ENCODE measurements at regions not wholly inside any gene's neighbourhood (a gene's known extent, or its start where the extent isn't known, plus 50 kb on each side); places are given as distances from the start of the nearest gene placed in this dataset.
"Not testable (repeated sequence)": the region's sequence is repeated elsewhere in the genome, so short reads cannot be mapped to it uniquely, and the experiment has no call there.

DNA sequence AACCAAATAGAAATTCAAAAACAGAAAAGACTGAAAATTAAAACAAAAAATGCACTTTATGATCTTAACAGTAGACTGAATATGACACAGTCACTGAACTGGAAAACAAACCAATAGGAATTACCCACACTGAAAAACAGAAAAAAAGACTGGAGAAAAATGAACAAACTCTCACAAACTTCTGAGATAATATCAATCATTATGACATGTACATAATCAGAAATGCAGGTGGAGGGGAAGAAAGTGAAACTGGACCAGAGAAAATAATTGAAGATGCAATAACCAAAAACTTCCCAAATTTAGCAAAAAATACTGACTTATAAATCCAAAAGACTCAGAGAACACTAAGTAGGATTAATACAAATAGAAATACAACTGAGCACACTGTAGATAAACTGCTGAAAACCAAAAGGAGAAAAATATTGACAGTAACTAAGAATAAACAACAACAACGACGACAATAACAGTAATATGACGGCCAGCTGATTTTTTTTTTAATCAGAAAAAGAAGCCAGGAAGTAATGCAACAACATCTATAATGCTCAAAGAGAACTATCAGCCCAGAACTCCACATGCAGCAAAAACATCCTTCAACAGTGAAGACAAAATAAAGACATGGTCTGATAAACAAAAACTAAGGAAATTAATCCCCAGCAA is 108.1 kb downstream of the ZFAND4 start:
- H3K36me3 Mint-ChIP-seq (ENCODE audit: low read depth): no peaks in the 10 kb centered on the region
- H3K4me1 Mint-ChIP-seq: peaks cover 32% of the 10 kb centered on the region
- H3K4me3 Mint-ChIP-seq: no peak overlapping the region
- H3K27ac Mint-ChIP-seq: peak overlapping the region; percentile 53
- no peaks in the 10 kb centered on the region for H3K9me3 ChIP-seq (ENCODE audit: control insufficient read depth, low read length, poor library complexity, severe bottlenecking)
- no peak for ATAC-seq
- no peaks in the 10 kb centered on the region for H3K27me3 Mint-ChIP-seq
- DNase-seq: no peak

DNA sequence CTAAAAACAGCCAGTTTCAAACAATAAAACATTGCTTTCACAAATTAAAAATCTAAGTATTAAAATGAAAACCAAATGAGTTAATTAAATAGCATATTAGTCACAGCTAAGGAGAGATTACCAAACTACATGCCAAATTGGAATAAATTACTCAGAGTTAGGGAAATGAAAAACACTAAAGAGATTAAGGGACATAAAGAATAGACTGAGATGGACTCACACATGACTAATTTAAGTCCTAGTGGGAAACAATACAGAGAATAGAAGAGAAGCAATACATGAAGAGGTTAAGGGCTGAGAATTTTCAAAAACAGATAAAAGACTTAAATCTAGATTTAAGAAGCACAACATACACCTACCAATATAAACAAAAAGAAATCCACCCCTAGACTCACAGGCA is 110.6 kb downstream of the ZFAND4 start:
- Mint-ChIP-seq H3K27me3 (no peaks in the 10 kb centered on the region), H3K4me1 (peaks cover 38% of the 10 kb centered on the region), H3K27ac (peak overlapping the region; percentile 29), H3K36me3 (ENCODE audit: low read depth) (peaks cover 2% of the 10 kb centered on the region), H3K4me3 (no peak overlapping the region)
- ATAC-seq (no peak), DNase-seq (no peak)
- H3K9me3 ChIP-seq (ENCODE audit: control insufficient read depth, low read length, poor library complexity, severe bottlenecking): no peaks in the 10 kb centered on the region

DNA sequence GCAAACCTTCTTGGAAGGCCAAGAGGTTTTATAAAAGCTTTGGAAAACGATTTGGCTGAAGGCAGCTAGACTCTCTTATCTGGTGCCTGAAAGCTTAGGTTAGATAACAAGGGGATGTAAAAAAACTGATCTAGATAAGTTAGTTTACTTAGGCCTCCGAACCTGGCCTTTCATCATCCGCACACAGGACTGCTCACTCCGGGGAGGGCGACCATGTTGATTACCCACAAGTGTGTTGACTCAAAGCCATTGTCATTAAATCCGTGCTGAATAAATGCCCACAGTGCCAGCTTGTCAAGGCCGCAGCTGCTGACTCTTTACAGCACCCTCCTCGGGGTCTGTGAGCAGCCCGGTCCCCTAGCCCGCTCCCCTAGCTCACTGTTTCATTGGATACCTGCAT is 112.3 kb downstream of the ZFAND4 start:
- DNase-seq (no peak), ATAC-seq (no peak)
- Mint-ChIP-seq H3K36me3 (ENCODE audit: low read depth) (peaks cover 2% of the 10 kb centered on the region), H3K4me3 (no peak overlapping the region), H3K27ac (no peak overlapping the region), H3K4me1 (peaks cover 34% of the 10 kb centered on the region), H3K27me3 (no peaks in the 10 kb centered on the region)
- no peaks in the 10 kb centered on the region for H3K9me3 ChIP-seq (ENCODE audit: control insufficient read depth, low read length, poor library complexity, severe bottlenecking)

DNA sequence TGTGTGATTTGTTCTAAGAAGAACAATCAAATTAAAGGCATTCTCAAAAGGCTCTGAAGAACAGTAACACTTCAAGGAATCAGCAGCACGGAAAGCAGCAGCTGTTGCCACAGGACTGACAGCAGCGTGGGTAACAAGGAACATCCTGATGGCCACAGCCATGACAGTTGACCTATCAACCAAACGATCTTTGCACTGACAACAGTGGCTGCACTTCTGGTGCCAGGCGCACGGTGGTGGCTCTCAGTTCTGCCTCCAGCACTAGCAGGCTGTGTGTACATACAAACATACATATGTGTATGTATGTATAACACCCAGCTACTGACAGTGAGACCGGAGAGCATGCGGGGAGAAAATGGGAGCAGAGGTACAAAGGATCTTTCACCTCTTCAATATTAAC is 114.1 kb downstream of the ZFAND4 start:
- H3K27ac Mint-ChIP-seq: peak overlapping the region; percentile 47
- no peak for DNase-seq

DNA sequence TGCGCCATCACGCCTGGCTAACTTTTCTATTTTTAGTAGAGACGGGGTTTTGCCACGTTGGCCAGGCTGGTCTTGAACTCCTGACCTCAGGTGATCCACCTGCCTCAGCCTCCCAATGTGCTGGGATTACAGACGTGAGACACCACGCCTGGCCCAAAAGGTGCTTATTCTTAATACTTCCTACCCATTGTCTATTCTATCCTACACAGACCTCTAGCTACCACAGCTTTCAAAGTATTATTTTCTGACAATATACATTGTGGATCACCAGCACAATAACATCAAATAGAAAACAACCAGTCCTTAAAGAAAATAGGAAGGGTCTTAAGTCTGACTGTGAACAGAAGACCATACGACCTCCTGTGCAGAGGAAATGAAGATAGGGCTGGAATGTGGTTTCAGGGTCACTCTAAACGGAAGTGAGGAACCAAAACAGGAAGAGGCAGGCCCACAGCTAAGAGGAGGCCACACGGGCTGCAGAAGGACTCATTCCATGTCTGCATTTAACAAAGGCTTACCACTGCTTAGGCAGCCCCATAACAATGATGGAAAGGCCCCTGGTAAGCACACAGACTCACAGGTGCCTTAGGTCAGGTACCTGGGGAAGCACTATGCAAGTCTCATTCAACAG is 115.2 kb downstream of the ZFAND4 start:
- peaks cover 2% of the 10 kb centered on the region for H3K36me3 Mint-ChIP-seq (ENCODE audit: low read depth)
- H3K4me3 Mint-ChIP-seq: peak overlapping the region; percentile 58
- H3K9me3 ChIP-seq (ENCODE audit: control insufficient read depth, low read length, poor library complexity, severe bottlenecking): no peaks in the 10 kb centered on the region
- H3K27ac Mint-ChIP-seq: peak overlapping the region; percentile 37
- ATAC-seq: peak; percentile 62
- H3K27me3 Mint-ChIP-seq: no peaks in the 10 kb centered on the region
- DNase-seq: no peak
- H3K4me1 Mint-ChIP-seq: peaks cover 28% of the 10 kb centered on the region

More for the DNA sequence above, 114.1 kb downstream of the ZFAND4 start:
- no peaks in the 10 kb centered on the region for H3K9me3 ChIP-seq (ENCODE audit: control insufficient read depth, low read length, poor library complexity, severe bottlenecking)
- Mint-ChIP-seq H3K4me1 (peaks cover 25% of the 10 kb centered on the region), H3K4me3 (peak overlapping the region; percentile 7), H3K36me3 (ENCODE audit: low read depth) (peaks cover 2% of the 10 kb centered on the region), H3K27me3 (no peaks in the 10 kb centered on the region)
- ATAC-seq: no peak

DNA sequence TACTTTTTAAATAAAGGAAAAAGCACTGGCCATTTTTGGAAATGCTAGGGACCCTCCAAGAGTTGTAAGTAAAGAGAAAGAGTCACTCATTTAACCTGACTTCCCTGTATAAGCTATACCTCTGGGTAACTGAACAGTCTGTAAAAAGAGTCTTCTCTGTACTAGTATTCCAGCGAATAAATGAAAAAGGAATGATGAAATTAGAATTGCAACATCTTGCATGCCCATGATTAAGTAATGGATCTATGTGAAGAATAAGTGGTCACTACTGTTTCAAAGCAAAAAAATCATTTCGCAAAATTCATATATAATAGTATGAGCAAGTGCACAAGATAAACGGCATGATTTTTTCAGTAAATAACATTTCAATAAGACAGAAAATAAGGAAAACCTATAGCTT is 116.8 kb downstream of the ZFAND4 start:
- ATAC-seq (no peak), DNase-seq (no peak)
- no peaks in the 10 kb centered on the region for H3K9me3 ChIP-seq (ENCODE audit: control insufficient read depth, low read length, poor library complexity, severe bottlenecking)
- Mint-ChIP-seq H3K27me3 (no peaks in the 10 kb centered on the region), H3K27ac (no peak overlapping the region), H3K36me3 (ENCODE audit: low read depth) (peaks cover 2% of the 10 kb centered on the region), H3K4me1 (peaks cover 26% of the 10 kb centered on the region), H3K4me3 (no peak overlapping the region)

DNA sequence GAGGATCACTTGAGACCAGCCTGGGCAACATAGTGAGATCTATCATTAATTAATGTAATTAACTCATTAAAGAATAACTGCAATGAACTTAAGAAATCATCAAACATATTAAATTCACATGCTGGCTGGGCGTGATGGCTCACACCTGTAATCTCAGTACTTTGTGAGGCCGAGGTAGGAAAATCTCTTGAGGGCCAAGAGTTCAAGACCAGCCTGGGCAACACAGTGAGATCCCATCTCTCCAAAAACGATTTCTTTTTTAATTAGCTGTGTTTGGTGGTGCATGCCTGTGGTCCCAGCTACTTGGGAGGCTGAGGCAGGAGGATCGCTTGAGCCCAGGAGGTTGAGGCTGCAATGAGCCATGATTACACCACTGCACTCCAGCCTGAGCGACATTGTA is 117.2 kb downstream of the ZFAND4 start:
- H3K27me3 Mint-ChIP-seq; H3K27ac Mint-ChIP-seq; H3K36me3 Mint-ChIP-seq (ENCODE audit: low read depth); H3K4me3 Mint-ChIP-seq; DNase-seq; H3K9me3 ChIP-seq (ENCODE audit: control insufficient read depth, low read length, poor library complexity, severe bottlenecking); ATAC-seq: not testable (repeated sequence)
- peaks cover 31% of the 10 kb centered on the region for H3K4me1 Mint-ChIP-seq

DNA sequence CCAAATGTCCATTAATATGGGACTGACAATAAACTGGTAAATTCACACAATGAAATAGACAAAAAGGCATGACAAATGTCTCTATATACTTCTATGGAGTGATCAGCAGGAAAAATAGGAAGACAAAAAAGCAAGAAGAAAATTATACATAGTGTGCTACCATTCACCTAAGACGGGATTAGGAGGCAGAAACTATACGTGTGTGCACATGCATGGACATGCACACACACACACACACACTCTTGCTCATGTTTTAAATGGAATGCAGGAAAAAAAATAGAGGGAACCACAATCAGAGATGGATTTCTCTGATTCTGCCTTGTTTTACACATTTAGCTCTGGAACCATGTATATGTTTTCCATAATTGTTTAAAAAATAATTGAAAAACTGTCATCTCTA is 119.0 kb downstream of the ZFAND4 start:
- no peak overlapping the region for H3K4me3 Mint-ChIP-seq
- no peak overlapping the region for H3K27ac Mint-ChIP-seq
- H3K9me3 ChIP-seq (ENCODE audit: control insufficient read depth, low read length, poor library complexity, severe bottlenecking): no peaks in the 10 kb centered on the region
- ATAC-seq (no peak), DNase-seq (no peak)
- H3K36me3 Mint-ChIP-seq (ENCODE audit: low read depth): peaks cover 7% of the 10 kb centered on the region
- peaks cover 31% of the 10 kb centered on the region for H3K4me1 Mint-ChIP-seq
- H3K27me3 Mint-ChIP-seq: no peaks in the 10 kb centered on the region

DNA sequence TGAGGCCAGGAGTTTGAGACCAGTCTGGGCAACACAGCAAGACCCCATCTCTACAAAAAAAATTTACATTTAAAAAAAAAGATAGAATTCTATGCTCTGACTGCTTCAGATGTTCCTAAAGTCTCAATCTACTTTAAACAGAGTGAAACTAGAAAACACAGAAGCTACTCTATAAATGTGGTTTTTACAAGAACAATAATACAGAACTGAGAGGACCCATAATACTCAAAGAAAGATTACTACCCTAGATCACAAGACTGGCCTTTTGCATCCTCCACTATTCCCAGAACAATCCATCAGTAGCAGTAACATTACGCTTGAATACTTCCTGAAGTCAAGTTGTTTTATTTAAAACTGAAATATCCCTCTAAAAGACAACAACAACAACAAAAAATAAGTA is 119.4 kb downstream of the ZFAND4 start:
- H3K4me1 Mint-ChIP-seq: peaks cover 29% of the 10 kb centered on the region
- H3K27ac Mint-ChIP-seq: no peak overlapping the region
- ATAC-seq (no peak), DNase-seq (no peak)
- no peaks in the 10 kb centered on the region for H3K27me3 Mint-ChIP-seq
- peaks cover 7% of the 10 kb centered on the region for H3K36me3 Mint-ChIP-seq (ENCODE audit: low read depth)
- H3K9me3 ChIP-seq (ENCODE audit: control insufficient read depth, low read length, poor library complexity, severe bottlenecking): no peaks in the 10 kb centered on the region
- H3K4me3 Mint-ChIP-seq: no peak overlapping the region

DNA sequence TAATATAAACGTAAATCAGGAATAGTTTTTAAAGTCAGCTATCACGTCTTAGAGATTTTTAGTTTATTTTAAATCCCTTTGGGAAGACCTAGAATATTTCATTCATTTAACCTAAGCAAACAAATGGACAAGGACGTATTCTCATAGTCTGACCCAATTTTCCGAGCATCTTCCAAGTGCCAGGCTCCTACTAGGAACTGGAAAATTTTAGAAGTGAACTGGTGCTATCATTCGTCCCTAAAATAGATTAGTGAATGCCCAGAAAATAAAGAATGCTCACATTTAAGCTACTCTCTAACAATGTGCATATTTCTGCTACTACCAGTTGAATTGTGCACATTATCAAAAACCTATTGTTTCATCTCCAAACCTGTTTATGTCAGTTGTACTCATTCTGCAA is 120.1 kb downstream of the ZFAND4 start:
- no peak overlapping the region for H3K4me3 Mint-ChIP-seq
- no peak for ATAC-seq
- peaks cover 27% of the 10 kb centered on the region for H3K4me1 Mint-ChIP-seq

DNA sequence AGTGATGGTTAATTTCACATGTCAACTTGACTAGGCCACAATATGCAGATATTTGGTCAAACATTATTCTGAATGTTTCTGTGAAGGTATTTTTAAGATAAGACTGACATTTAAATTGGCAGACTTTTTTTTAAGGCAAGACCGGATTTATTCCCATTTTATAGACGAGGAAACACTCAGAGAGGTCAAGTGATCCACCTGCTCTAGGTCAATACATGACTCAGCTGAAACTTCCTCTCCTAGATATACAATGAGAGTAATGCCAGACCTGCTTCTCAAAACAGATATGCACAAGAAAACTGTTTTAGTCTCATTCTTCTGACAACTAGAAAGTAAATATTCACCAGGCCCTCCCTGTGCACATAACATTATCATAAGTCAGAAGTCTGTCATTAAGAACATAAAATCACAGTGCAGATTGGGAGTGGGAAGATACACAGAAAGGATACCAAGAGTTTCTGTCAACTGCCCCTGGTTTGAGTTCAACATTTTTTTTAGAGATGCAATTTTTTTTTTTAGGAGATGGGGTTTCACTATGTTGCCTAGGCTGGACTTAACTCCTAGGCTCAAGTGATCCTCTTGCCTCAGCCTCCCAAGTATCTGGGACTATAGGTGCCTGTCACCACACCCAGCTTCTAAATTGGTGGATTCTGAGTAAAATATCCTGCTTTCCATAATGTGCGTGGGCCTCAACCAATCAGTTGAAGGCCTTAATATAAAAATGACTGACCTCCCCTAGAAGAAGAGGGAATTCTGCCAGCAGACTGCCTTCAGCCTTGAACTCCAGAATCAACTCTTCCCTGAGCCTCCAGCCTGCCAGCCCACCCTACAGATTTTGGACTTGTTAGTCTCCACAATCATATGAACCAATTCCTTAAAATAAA is 121.4 kb downstream of the ZFAND4 start:
- ATAC-seq (no peak), DNase-seq (no peak)
- H3K4me1 Mint-ChIP-seq: peaks cover 23% of the 10 kb centered on the region
- H3K27me3 Mint-ChIP-seq: no peaks in the 10 kb centered on the region
- H3K36me3 Mint-ChIP-seq (ENCODE audit: low read depth): peaks cover 5% of the 10 kb centered on the region
- peak overlapping the region; percentile 67 for H3K27ac Mint-ChIP-seq
- H3K4me3 Mint-ChIP-seq: no peak overlapping the region
- H3K9me3 ChIP-seq (ENCODE audit: control insufficient read depth, low read length, poor library complexity, severe bottlenecking): no peaks in the 10 kb centered on the region

More for the DNA sequence above, 120.1 kb downstream of the ZFAND4 start:
- Mint-ChIP-seq H3K27me3 (no peaks in the 10 kb centered on the region), H3K27ac (no peak overlapping the region), H3K36me3 (ENCODE audit: low read depth) (peaks cover 7% of the 10 kb centered on the region)
- no peaks in the 10 kb centered on the region for H3K9me3 ChIP-seq (ENCODE audit: control insufficient read depth, low read length, poor library complexity, severe bottlenecking)
- DNase-seq: no peak

DNA sequence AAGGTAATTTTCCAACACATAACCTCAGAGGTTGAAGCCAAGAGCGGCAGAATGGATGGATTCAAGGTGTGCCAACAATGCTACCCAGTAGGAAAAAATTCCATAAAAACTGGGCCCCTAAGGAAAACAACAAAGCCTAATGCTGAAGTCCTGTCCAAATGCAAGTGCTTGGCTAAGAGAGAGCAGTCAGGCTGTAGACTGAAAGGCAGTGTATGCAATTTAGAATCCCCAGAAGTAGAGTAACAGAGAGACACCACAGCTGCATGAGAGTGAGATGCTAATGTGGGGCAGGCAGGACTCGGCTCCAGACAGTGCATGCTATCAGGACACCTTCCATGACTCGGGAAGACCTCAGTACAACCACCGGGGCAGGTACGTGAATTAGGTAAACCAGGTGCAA is 124.5 kb downstream of the ZFAND4 start:
- Mint-ChIP-seq H3K36me3 (ENCODE audit: low read depth) (peaks cover 11% of the 10 kb centered on the region), H3K4me1 (peaks cover 26% of the 10 kb centered on the region), H3K27ac (no peak overlapping the region)

DNA sequence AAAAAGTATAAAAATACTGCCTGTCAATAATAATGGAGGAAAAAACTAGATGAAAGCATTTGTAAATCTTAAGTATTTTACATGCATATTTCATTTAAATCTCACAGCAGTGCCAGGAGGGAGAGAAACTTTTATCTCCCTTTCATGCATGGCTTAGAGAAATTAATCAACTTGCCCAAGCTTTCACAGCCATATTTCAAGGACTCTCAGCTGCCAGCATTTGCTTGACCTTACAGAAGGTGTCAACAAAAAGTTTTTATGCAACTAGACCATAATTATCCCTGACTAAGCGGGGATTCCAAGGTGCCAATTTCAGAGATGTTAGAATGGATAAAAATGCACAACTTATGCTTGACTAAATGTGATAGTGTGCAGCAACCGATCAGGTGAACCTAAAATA is 125.4 kb downstream of the ZFAND4 start:
- no peak for DNase-seq
- no peak overlapping the region for H3K4me3 Mint-ChIP-seq
- no peaks in the 10 kb centered on the region for H3K9me3 ChIP-seq (ENCODE audit: control insufficient read depth, low read length, poor library complexity, severe bottlenecking)
- no peak overlapping the region for H3K27ac Mint-ChIP-seq
- peaks cover 13% of the 10 kb centered on the region for H3K36me3 Mint-ChIP-seq (ENCODE audit: low read depth)
- ATAC-seq: no peak
- peaks cover 29% of the 10 kb centered on the region for H3K4me1 Mint-ChIP-seq
- H3K27me3 Mint-ChIP-seq: no peaks in the 10 kb centered on the region

More for the DNA sequence above, 124.5 kb downstream of the ZFAND4 start:
- ATAC-seq (no peak), DNase-seq (no peak)
- H3K9me3 ChIP-seq (ENCODE audit: control insufficient read depth, low read length, poor library complexity, severe bottlenecking): no peaks in the 10 kb centered on the region
- Mint-ChIP-seq H3K4me3 (no peak overlapping the region), H3K27me3 (no peaks in the 10 kb centered on the region)

All from T-helper 17 cell (primary cell).